ENCODE measurements at regions not wholly inside any gene's neighbourhood (a gene's known extent, or its start where the extent isn't known, plus 50 kb on each side); places are given as distances from the start of the nearest gene placed in this dataset.

- TF ChIP-seq CTCF (IDR thresholded peaks at IDR 0.05; ENCODE audit: borderline replicate concordance, control extremely low read depth, extremely low read depth, insufficient read depth, missing control alignments): no peak
- in situ Hi-C loops (cut with MboI; ENCODE audit: low sequenced_read_pairs, unreplicated experiment): no loop called here
- DNase-seq (ENCODE audit: low spot score): no peak
Measured at GRCh38 chr2:163475815-163476214, 260.0 kb downstream of the FIGN start.

DNA sequence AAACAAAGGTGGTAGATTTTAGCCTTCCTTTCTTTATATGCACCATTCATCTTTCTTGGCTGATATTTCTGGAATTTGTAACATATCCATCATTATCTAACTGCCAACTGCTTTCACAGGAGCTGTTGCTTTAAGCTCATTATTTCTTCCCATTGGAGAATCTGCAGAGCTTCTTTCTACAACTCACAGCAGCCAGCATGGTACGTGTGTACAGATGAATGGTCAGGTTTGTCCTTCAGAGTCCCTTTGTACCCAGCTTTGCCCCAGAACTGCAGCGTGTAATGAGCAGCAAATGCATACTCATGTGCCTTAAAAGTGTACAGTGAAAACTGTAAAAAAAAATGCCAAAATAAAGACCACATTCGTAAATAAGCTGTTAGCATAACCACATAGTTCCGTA lies 260.9 kb downstream of the FIGN start:
- TF ChIP-seq CTCF (IDR thresholded peaks at IDR 0.05; ENCODE audit: borderline replicate concordance, control extremely low read depth, extremely low read depth, insufficient read depth, missing control alignments): no peak
- no peak for DNase-seq (ENCODE audit: low spot score)
- in situ Hi-C loops (cut with MboI; ENCODE audit: low sequenced_read_pairs, unreplicated experiment): no loop called here

GRCh38 chr2:163474319-163474744 lies 261.5 kb downstream of the FIGN start:
- in situ Hi-C loops (cut with MboI; ENCODE audit: low sequenced_read_pairs, unreplicated experiment): no loop called here
- no peak for TF ChIP-seq CTCF (IDR thresholded peaks at IDR 0.05; ENCODE audit: borderline replicate concordance, control extremely low read depth, extremely low read depth, insufficient read depth, missing control alignments)
- DNase-seq (ENCODE audit: low spot score): no peak

DNA sequence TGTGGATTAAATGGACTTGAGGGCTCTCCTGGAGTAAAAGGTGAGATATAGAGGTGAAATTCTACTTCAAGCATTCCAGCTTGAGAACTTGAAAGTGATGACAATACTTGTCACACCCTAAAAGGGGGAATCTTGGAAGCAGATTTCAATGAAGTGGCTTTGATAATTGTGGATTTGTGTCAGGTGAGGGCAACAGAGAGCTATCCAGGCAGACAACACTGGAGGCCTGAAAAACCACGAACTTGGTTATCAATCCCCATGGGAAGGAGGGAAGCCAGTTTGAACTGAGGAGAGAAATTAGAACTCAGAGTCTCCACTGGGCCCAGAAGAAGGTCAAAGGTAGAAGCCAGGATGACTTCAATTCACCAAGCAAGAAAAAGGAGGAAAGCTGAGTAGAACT lies 263.9 kb downstream of the FIGN start:
- in situ Hi-C loops (cut with MboI; ENCODE audit: low sequenced_read_pairs, unreplicated experiment): no loop called here
- no peak for DNase-seq (ENCODE audit: low spot score)
- TF ChIP-seq CTCF (IDR thresholded peaks at IDR 0.05; ENCODE audit: borderline replicate concordance, control extremely low read depth, extremely low read depth, insufficient read depth, missing control alignments): no peak

- in situ Hi-C loops (cut with MboI; ENCODE audit: low sequenced_read_pairs, unreplicated experiment): no loop called here
- TF ChIP-seq CTCF (IDR thresholded peaks at IDR 0.05; ENCODE audit: borderline replicate concordance, control extremely low read depth, extremely low read depth, insufficient read depth, missing control alignments): no peak
- DNase-seq (ENCODE audit: low spot score): no peak
Measured at GRCh38 chr2:163469561-163469962, 266.2 kb downstream of the FIGN start.

DNA sequence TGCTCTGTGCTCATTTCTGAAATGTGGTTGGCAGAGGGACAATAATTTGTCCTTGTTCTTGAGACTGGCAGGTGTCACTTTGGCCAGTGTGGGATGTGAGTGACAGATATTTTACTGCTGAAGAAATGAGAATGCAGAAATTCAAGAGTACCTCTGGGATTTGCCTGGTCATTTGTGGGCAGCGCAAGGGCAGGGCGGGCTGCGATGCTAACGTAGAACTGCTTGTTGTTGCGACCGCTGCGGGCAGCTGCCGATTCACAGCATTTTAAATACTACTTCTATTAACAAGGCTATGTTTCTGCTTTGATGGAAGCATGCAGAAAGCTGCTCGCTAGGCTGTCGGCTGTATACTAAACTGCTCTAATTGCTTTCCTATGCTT lies 268.6 kb downstream of the FIGN start:
- in situ Hi-C loops (cut with MboI; ENCODE audit: low sequenced_read_pairs, unreplicated experiment): no loop called here
- no peak for TF ChIP-seq CTCF (IDR thresholded peaks at IDR 0.05; ENCODE audit: borderline replicate concordance, control extremely low read depth, extremely low read depth, insufficient read depth, missing control alignments)
- no peak for DNase-seq (ENCODE audit: low spot score)

Measured in GM13976 (cell line).